Fibroblast of lung (primary cell): ENCODE measurements at regions not wholly inside any gene's neighbourhood (a gene's known extent, or its start where the extent isn't known, plus 50 kb on each side); places are given as distances from the start of the nearest gene placed in this dataset.

Source experiments
- CTCF ChIP-seq, 2 donors: IDR thresholded peaks in 1 of 2; conservative IDR thresholded peaks in 1 of 2; 1 replicate in 1 of 2; 2 replicates in 1 of 2; pipeline ENCODE4 v1.5.1; 2011 to 2012; ENCODE audit warnings: low read length in 2 of 2, control low read depth in 1 of 2, inconsistent platforms in 1 of 2, low read depth in 1 of 2, mild to moderate bottlenecking in 1 of 2
- EZH2 ChIP-seq: IDR thresholded peaks from 2 replicates; pipeline ENCODE4 v1.5.1; 2012; ENCODE audit warnings: low read length, control low read depth, mild to moderate bottlenecking; ENCODE audit errors: missing control alignments

GRCh38 chr20:20938599-20938998 is 167.6 kb downstream of the LINC00237 start:
- no peak for TF ChIP-seq CTCF (conservative IDR thresholded peaks at IDR 0.05 in 1 of 2, IDR thresholded peaks at IDR 0.05 in 1 of 2; ENCODE audit: low read depth in 1 of 2, low read length in 2 of 2)
- no peak for TF ChIP-seq EZH2
